GM19467 (cell line): ENCODE measurements at regions not wholly inside any gene's neighbourhood (a gene's known extent, or its start where the extent isn't known, plus 50 kb on each side); places are given as distances from the start of the nearest gene placed in this dataset.

ENCODE experiments used
- ATAC-seq: cut with Tn5 transposase; IDR thresholded peaks from one replicate; pipeline ENCODE4 v1.9.1; 2021; ENCODE audit warnings: mild to moderate bottlenecking, moderate library complexity; ENCODE audit not compliant: unreplicated experiment

DNA sequence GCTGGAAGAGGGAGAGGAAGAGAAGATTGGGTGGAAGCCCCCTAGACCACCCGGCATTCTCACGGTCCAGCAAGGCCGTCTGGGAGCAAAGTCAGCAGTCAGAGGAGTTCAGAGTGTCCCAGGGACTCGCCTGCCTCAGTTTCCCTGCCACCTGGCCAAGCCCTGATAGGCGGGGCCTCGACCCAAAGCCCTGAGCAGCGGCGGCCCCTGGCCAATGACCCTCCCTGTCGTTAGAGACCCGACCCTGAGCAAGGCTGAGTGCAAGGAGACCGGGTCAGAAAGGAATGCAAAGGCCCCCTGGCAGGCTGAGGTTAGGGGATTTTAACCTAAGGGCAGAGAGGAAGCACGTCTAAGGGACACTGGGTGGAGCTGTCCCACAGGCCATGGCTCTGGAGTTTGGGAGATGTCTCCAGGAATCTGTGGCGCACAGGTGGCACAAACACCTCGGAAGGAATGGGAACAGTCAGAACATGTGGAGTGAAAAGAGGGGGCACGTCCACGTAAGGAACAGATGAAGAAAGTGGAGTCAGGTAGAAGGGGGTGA, 196.8 kb upstream of the PDE1C start:
- no peak for ATAC-seq

- ATAC-seq, result no peak
These were observed 194.6 kb upstream of the PDE1C start for GRCh38 chr7:32264702-32265284.

DNA sequence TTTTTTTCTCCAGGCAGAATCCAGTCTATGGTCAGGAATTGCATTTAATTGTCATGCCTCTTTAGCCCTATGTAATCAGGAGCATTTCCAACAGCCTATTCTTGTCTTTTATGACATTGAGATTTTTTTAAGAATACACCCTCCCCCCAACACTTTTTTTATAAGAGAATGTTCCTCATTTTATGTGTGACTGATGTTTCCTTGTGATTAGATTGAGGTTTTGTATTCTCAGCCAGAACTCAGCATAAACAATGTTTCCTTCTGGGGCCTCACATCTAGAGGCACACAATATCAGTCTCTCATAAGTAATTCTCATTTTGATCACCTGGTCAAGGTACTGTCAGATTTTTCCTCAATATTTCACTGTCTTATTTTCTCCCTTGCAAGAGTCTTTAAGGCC, 193.4 kb upstream of the PDE1C start:
- ATAC-seq, result no peak

DNA sequence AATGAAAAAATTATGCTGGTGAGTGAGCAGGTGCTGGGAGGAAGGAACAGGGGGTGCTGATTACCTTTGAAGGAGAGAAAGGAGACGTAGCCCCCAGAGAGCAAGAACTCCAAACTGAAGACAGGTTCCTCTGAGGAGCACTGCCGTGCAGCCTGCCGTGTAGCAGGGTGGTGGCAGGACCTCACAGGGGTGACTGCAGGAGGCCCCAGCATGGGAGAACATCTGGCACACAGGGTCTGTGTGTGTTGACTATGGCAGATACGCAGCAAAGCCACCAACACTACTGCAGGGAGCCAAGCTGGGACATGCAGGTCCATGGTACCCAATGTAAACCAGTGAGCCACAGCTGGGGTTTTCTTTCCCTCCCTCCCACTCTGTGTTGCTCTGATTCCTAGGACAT, 192.1 kb upstream of the PDE1C start:
- ATAC-seq, result no peak

DNA sequence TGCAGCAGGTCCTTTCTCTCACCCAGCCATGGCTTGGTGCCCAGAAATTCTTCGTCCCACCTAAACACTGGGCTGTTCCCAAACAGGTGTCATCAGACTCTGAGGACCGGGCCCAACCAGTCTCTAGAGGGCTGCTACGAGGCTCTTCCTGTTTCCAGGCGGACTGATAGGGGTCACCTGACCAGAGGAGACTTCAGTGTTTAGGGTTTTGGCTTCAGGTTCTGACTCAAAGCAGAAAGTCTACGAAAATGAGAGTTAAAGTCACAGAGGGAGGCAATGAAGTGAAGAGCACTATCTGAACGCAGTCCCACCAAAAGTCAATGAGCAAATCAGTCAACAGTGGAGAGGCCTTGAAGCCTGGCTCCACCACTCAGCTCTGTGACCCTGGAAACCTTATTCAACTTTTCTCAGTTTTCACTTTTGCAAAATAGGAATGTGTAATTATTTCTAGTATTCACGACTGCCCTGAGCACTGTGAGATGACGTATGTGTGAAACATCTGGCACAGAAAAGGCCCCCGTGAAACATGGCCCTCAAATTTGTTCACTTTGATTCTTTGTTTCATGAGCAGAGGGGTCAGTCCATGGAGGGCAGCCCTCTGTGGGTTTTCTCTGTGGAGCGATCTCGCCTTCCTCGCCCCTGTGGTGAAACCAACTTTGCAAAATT, 189.9 kb upstream of the PDE1C start:
- peak; percentile 84 for ATAC-seq

DNA sequence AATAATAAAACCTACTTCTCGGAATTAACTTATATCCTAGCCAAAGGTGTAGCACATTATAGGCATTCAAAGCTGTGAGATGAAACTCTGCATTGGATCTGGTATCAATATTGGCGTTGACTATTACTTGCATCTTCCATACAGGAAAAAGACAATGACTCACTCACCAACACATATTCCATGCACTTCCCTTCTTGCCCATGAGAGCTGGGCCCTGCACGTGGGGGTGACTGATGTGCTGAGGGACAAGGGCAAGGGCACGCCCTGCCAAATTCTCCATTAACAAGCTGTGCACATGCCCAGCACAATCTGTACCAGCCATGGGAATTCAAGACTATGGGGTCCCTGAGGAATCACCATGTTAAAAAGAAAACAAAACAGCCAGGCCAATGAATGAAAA, 188.1 kb upstream of the PDE1C start:
- ATAC-seq, result no peak

- no peak for ATAC-seq
These were observed 187.4 kb upstream of the PDE1C start for GRCh38 chr7:32257621-32258020.

- ATAC-seq, result no peak
These were observed 186.6 kb upstream of the PDE1C start for GRCh38 chr7:32256811-32257210.

DNA sequence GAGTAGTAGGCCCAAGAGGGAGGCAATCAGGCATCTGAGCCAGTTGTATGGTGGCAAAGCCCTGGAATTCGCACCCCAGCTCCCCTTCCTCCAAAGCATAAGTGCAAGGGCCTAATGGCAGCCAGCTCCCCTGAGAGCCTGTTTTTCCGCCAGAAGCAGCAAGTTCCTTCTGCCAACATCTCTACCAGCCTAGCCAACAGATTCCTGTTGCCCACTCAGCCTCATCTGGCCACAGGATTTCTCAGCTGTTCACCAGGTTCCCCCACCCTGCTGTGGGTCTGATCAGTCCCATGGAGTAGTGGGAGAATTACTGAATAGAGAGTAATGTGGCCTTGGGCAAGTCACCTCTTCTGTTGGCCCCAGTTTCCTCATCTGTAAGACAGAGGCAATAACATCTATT, 186.2 kb upstream of the PDE1C start:
- ATAC-seq, result no peak

DNA sequence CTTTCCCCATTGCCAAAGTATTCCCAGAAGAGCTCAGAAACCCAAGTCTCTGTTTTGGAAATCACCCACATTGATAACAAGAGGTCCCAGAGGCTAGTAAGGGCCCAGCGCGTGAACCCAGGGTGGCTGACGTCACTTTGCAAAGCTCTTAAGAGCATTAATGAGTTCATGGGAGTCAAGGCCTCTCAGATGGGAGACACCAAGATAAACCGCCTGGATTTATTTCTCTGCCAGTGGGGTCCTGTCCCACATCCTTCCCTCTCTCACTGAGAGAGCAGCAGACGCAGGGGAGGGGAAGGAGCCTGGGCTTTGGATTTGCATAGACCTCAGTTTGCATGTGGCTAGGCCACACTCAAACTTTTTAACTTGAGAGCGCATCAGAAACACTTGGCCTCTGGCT, 184.8 kb upstream of the PDE1C start:
- no peak for ATAC-seq

DNA sequence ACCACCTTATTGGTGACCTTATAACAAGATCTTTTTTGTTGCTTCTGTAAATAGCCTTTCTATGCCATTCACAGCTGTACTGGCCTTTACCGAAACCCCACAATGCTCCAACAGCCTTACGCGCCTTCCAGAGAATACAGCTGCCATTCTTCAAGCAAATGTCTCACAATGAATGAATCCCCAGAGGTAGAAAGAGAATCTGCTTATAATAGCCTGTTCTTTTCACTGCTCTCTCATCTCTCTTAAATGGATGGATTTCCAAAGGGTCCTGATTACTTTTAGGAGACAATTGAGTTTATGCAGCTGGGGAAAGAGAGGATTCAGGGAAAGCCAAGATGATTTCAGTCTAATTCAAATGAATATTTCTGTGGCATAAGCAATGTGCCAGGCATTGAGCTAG, 183.1 kb upstream of the PDE1C start:
- ATAC-seq, result no peak

- ATAC-seq, result no peak
These were observed 181.5 kb upstream of the PDE1C start for GRCh38 chr7:32251659-32252058.

DNA sequence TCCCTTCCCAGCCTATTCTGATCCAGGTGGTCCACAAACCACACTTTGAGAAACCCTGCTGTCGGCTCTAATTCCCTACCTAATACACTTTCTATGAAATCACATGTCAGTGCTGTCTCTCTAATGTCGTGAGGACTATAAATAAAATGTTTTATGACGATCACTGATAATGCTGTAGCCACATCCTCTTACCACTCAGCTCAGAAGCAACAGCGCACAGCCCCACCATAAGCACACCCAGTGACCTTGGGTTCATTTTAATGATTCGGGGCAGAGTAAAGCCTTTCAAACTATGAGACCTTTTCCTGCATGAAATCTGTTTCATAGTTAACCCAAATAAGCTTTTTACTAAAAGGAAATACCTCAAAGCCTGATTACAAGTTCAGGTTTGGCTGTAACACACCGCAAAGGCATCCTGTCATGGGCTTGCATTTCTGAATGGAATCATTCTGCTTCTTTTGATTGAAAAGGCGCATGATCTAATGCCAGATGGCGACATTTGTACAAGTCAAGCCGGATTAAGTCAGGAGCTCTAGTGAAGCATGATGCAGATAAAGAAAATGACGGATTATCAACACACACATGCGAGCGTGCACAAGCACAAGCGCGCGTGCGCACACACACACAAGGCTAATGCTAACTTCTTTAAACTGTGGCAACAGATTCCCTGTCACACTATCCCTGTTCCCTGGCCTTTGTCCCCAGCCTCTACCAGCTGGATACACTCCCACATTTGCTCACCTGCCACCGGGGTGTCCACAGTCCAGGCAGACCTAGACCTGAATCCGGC, 180.5 kb upstream of the PDE1C start:
- ATAC-seq, result no peak

DNA sequence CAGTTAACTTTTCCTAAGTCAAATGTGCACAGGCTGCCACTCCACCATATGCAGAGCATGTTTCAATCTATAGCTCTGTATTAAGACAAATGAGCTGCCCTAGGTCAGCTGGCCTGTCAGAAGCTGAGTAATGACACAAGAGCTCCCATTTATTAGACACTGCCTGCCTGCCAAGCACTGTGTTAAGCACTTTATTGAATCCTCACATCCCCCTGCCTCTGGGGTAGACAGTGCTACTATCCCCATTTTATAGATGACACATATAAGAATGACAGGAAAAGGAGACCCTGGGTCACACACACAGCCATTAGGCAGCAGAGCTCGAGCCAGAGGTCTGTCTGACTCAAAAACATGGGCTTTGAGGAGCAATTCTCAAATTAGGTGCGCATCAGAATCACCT, 179.8 kb upstream of the PDE1C start:
- ATAC-seq, result no peak

- no peak for ATAC-seq
These were observed 178.3 kb upstream of the PDE1C start for GRCh38 chr7:32248522-32248921.

GRCh38 chr7:32244806-32245345, 174.7 kb upstream of the PDE1C start:
- no peak for ATAC-seq

GRCh38 chr7:32243687-32244290, 173.6 kb upstream of the PDE1C start:
- ATAC-seq, result no peak

- no peak for ATAC-seq
These were observed 172.2 kb upstream of the PDE1C start for GRCh38 chr7:32242436-32242835.

DNA sequence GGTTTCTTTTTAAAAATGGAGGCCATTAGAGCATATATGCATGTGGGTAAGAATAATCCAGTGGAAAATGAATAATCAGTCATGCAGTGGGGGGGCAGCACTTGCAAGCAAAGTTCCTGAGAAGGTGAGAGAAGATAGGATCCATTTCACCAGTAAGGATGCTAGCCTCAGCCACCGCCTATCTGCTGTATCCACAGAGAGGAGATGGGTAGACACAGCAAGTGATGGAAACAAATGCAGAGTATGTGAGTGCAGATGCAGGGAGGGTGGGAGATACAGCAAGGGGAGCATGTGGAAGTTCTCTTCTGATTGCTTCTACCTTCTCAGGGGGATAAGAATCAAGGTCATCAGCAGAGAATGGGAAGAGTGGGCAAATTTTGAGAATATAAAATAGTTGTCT, 171.4 kb upstream of the PDE1C start:
- ATAC-seq, result no peak

DNA sequence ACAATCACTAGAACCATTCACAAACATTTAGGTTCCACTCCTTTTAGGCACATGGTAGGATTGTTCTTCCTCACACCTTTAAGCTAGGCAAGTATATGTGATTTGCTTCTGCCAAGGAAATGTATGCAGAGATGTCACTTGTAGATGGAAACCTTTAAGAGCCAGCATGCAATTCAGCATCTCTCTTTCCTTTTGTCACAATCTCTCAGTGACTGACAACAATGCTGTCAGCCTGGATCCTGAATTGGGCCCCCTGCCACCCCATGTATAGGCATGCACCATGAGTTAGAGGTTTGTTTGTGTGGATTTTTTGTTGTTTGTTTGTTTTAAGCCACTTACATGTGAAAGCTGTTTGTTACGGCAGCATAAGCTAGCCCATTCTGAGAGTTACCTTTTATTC, 169.6 kb upstream of the PDE1C start:
- ATAC-seq, result no peak

DNA sequence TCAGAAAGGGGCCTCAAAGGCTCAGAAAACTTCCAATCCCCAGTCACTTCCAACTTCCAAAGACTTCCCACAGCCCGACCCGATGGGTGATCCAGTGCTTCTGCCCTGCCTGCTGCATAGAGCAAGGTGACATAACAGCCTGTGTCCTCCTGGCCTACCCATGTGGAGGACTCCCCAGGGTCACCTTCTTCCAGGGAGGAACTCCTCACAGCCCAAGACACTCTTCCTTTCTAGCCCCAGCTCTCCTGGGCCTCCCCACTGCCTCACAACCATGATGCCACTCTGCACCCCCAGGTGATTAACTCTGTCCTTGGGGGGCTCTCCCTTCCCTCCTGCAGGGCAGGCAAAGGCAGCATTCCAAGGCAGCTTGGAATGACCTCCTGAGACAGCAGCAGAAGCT, 158.4 kb upstream of the PDE1C start:
- no peak for ATAC-seq
